HepG2 (cell line): ENCODE measurements at regions not wholly inside any gene's neighbourhood (a gene's known extent, or its start where the extent isn't known, plus 50 kb on each side); places are given as distances from the start of the nearest gene placed in this dataset.
A peak's percentile ranks its signal among the peaks of the same experiment; 100 is the strongest.

Experiments used
- ATAC-seq: fragments of 200-7000 bp; cut with Tn5 transposase; 3 replicates; pipeline ENCODE4 v1.9.1; 2020; ENCODE audit warnings: mild to moderate bottlenecking, moderate library complexity
- BruUV-seq: library from RNA; stranded (reverse); fragments of 400-500 nt; replicated peaks from 2 replicates; lab custom pipeline; 2021; lab: Mats Ljungman, UMichigan
- CTCF ChIA-PET: fragments of 300-600 bp; formaldehyde crosslinking; extraction: SDS; loops from one replicate; lab custom pipeline; 2021; ENCODE audit warnings: low total read pairs, inconsistent platforms, low intra/inter-chr PET ratio; lab: Yijun Ruan, JAX
- POLR2A ChIA-PET: fragments of 350-600 bp; sonication (Branson Sonifier 250); formaldehyde crosslinking; loops from one replicate; lab custom pipeline; 2020; ENCODE audit warnings: antibody characterized with exemption, inconsistent platforms; lab: Yijun Ruan, JAX
- DNase-seq: peaks from one replicate; pipeline ENCODE4 v3.0.0-alpha.2; 2015; ENCODE audit warnings: low spot score
- FAIRE-seq: peaks from 3 replicates; lab custom pipeline; 2011; peaks lifted over from hg19 to GRCh38; lab: Jason Lieb, UNC
- H2AFZ ChIP-seq: one replicate; pipeline ENCODE4 v1.6.1; 2011; ENCODE audit warnings: low read length, inconsistent platforms
- H3K27ac ChIP-seq: fragments of 300-600 bp; 3 replicates; pipeline ENCODE4 v1.8.0; 2011; ENCODE audit warnings: mixed run types, mild to moderate bottlenecking, mixed read lengths, low read length, inconsistent platforms; ENCODE audit not compliant: insufficient read depth; ENCODE audit errors: extremely low read length
- H3K27me3 ChIP-seq, 2 experiments: fragments of 200-600 bp in 1 of 2; 2 replicates in 1 of 2; 3 replicates in 1 of 2; pipeline versions ENCODE4 v1.6.0 to v1.8.0; 2011; ENCODE audit warnings: low read length in 2 of 2, mild to moderate bottlenecking in 2 of 2, moderate library complexity in 2 of 2, inconsistent platforms in 1 of 2; ENCODE audit not compliant: insufficient read depth in 2 of 2, control insufficient read depth in 1 of 2
- H3K36me3 ChIP-seq, 2 experiments: fragments of 200-600 bp in 1 of 2; replicated peaks in 1 of 2; 2 replicates in 1 of 2; 3 replicates in 1 of 2; pipeline versions ENCODE4 v1.5.1 to v1.8.0; 2011; ENCODE audit warnings: low read length in 2 of 2, inconsistent platforms in 1 of 2; ENCODE audit not compliant: insufficient read depth in 2 of 2, control insufficient read depth in 1 of 2
- H3K4me1 ChIP-seq: 2 replicates; pipeline ENCODE4 v1.5.1; 2012; ENCODE audit warnings: low read length, inconsistent platforms; ENCODE audit not compliant: insufficient read depth
- H3K4me2 ChIP-seq: 2 replicates; pipeline ENCODE4 v1.6.0; 2011; ENCODE audit warnings: low read depth, low read length, inconsistent platforms
- H3K4me3 ChIP-seq, 3 experiments: fragments of 200-600 bp in 1 of 3; sonication (generic), shearing (Covaris generic) in 1 of 3; replicated peaks in 1 of 3; 2 replicates each; pipeline ENCODE4 v1.5.1; 2011 to 2016; ENCODE audit warnings: low read length in 3 of 3, inconsistent platforms in 2 of 3, low read depth in 2 of 3, mild to moderate bottlenecking in 2 of 3, control low read depth in 1 of 3, mixed read lengths in 1 of 3; ENCODE audit not compliant: insufficient read depth in 1 of 3
- H3K79me2 ChIP-seq: one replicate; pipeline ENCODE4 v1.6.1; 2011; ENCODE audit warnings: low read length, inconsistent platforms; ENCODE audit not compliant: insufficient read depth
- H3K9ac ChIP-seq: 2 replicates; pipeline ENCODE4 v1.6.0; 2011; ENCODE audit warnings: mild to moderate bottlenecking, low read depth, low read length, inconsistent platforms; ENCODE audit not compliant: insufficient read depth
- H3K9me3 ChIP-seq: 2 replicates; pipeline ENCODE4 v1.5.1; 2012; ENCODE audit warnings: mild to moderate bottlenecking, low read length
- H4K20me1 ChIP-seq: 2 replicates; pipeline ENCODE4 v1.6.0; 2011; ENCODE audit warnings: inconsistent platforms, mild to moderate bottlenecking, low read length, moderate library complexity; ENCODE audit not compliant: insufficient read depth
- ARNT2 ChIP-seq: sonication (generic); formaldehyde crosslinking; IDR thresholded peaks from 2 replicates; pipeline ENCODE4 v1.8.0; 2022; ENCODE audit warnings: mild to moderate bottlenecking, low read depth, missing genetic modification reagents, moderate library complexity
- FOSL2 ChIP-seq: sonication (generic); formaldehyde crosslinking; IDR thresholded peaks from 2 replicates; pipeline ENCODE4 v1.4.0; 2020; ENCODE audit warnings: missing genetic modification reagents
- FOXC1 ChIP-seq: sonication (generic); formaldehyde crosslinking; IDR thresholded peaks from 2 replicates; pipeline ENCODE4 v1.8.0; 2022; ENCODE audit warnings: mild to moderate bottlenecking, missing genetic modification reagents, borderline replicate concordance
- GABPA ChIP-seq, 2 experiments: IDR thresholded peaks; 2 replicates each; pipeline ENCODE4 v1.6.1; 2011 to 2016; ENCODE audit warnings: low read depth in 2 of 2, low read length in 1 of 2, missing biosample characterization in 1 of 2, missing genetic modification characterization in 1 of 2
- ISL2 ChIP-seq: sonication (generic); formaldehyde crosslinking; IDR thresholded peaks from 2 replicates; pipeline ENCODE4 v1.5.0; 2020; ENCODE audit warnings: missing genetic modification reagents
- JARID2 ChIP-seq: sonication (generic); formaldehyde crosslinking; IDR thresholded peaks from 2 replicates; pipeline ENCODE4 v1.8.1; 2023; ENCODE audit warnings: missing genetic modification reagents, inconsistent platforms; ENCODE audit not compliant: insufficient replicate concordance
- KDM2A ChIP-seq: sonication (generic); formaldehyde crosslinking; IDR thresholded peaks from 2 replicates; pipeline ENCODE4 v1.4.0; 2020; ENCODE audit warnings: low read depth, missing genetic modification reagents, borderline replicate concordance
- MAFF ChIP-seq: IDR thresholded peaks from 2 replicates; pipeline ENCODE4 v1.6.1; 2011; ENCODE audit warnings: low read depth, low read length, improper control_type of control experiment
- MAFK ChIP-seq, 2 experiments: IDR thresholded peaks in 1 of 2; conservative IDR thresholded peaks in 1 of 2; 2 replicates each; pipeline ENCODE4 v1.6.1; 2011; ENCODE audit warnings: improper control_type of control experiment in 2 of 2, low read length in 2 of 2
- RFX3 ChIP-seq: IDR thresholded peaks from 2 replicates; pipeline ENCODE4 v1.6.1; 2016; ENCODE audit warnings: missing biosample characterization, missing genetic modification reagents
- ZNF251 ChIP-seq: sonication (generic); formaldehyde crosslinking; IDR thresholded peaks from 2 replicates; pipeline ENCODE4 v1.9.0; 2021; ENCODE audit warnings: mild to moderate bottlenecking, missing genetic modification reagents
- ZNF558 ChIP-seq: sonication (generic); formaldehyde crosslinking; IDR thresholded peaks from 2 replicates; pipeline ENCODE4 v1.9.0; 2022; ENCODE audit warnings: mild to moderate bottlenecking, missing genetic modification reagents, borderline replicate concordance
- ZNF564 ChIP-seq: sonication (generic); formaldehyde crosslinking; IDR thresholded peaks from 2 replicates; pipeline ENCODE4 v1.8.1; 2023; ENCODE audit warnings: mild to moderate bottlenecking, missing genetic modification reagents
- ZNF678 ChIP-seq: sonication (generic); formaldehyde crosslinking; IDR thresholded peaks from 2 replicates; pipeline ENCODE4 v1.4.0; 2020; ENCODE audit warnings: mild to moderate bottlenecking, missing genetic modification reagents
- WGBS: methylation state at CpG from one replicate; pipeline ENCODE4 v1.1.6; 2017; ENCODE audit warnings: low lambda C conversion rate; 5-methylcytosine and 5-hydroxymethylcytosine counted together
- in situ Hi-C: cut with HindIII; loops from 2 replicates; pipeline ENCODE4 v1.10.0; 2017; ENCODE audit warnings: low pct_unique_long_range_greater_than_20kb; ENCODE audit not compliant: extremely low pct_ligation_motif_present
- intact Hi-C: fragments of 100-400 bp; cut with micrococcal nuclease; formaldehyde crosslinking; loops from one replicate; pipeline ENCODE4 v1.10.0; 2022; ENCODE audit not compliant: unreplicated experiment
- TF ChIP-seq, protein P1 (sequence below): sonication (generic); formaldehyde crosslinking; IDR thresholded peaks from 2 replicates; pipeline ENCODE4 v1.5.0; 2020; ENCODE audit warnings: mild to moderate bottlenecking, low read depth, missing genetic modification reagents, borderline replicate concordance
- TF ChIP-seq, protein P2 (sequence below): IDR thresholded peaks from 2 replicates; pipeline ENCODE4 v1.4.0; 2020; ENCODE audit warnings: mild to moderate bottlenecking, missing genetic modification reagents

DNA sequence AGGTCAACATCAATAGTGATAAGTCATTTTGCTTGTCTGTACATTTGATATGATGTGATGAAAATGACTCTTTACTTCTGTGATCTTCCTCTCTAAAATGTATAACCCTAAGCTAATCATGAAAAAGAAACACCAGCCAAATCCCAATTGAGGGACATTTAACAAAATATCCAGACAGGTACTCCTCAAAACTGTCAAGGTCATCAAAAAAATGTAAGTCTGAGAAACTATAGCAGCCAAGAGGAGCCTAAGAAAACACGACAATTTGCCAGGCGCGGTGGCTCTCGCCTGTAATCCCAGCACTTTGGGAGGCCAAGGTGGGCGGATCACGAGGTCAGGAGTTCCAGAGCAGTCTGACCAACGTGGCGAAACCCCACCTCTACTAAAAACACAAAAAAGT is 708.5 kb upstream of the ID4 start:
- TF ChIP-seq MAFK (conservative IDR thresholded peaks at IDR 0.05 in 1 of 2, IDR thresholded peaks at IDR 0.05 in 1 of 2; ENCODE audit: low read length in 2 of 2), result peak; percentile 86 to 90
- TF ChIP-seq MAFF, result peak; percentile 77
- TF ChIP-seq ZNF251 (CRISPR knock-in tag), result no peak
- TF ChIP-seq JARID2 (CRISPR knock-in tag), result no peak
- TF ChIP-seq, protein P1, sequence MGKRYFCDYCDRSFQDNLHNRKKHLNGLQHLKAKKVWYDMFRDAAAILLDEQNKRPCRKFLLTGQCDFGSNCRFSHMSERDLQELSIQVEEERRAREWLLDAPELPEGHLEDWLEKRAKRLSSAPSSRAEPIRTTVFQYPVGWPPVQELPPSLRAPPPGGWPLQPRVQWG, result no peak
- TF ChIP-seq ARNT2 (CRISPR knock-in tag), result no peak
- Histone ChIP-seq H4K20me1 (no peaks in the 10 kb centered on the region), H3K27ac (no peak overlapping the region), H3K79me2 (no peaks in the 10 kb centered on the region), H2AFZ (no peak overlapping the region), H3K9ac (no peak overlapping the region), H3K4me1 (no peaks in the 10 kb centered on the region), H3K36me3 (no peaks in the 10 kb centered on the region), H3K27me3 (no peaks in the 10 kb centered on the region), H3K4me3 (no peak overlapping the region), H3K4me2 (no peak overlapping the region), H3K9me3 (peaks cover 60% of the 10 kb centered on the region)
- in situ Hi-C loops (no loop called here), intact Hi-C loops (no loop called here)
- DNase-seq (no peak), FAIRE-seq (no peak), ATAC-seq (no peak)
- CTCF ChIA-PET, result no interaction called here
- no TSS peak for BruUV-seq
- POLR2A ChIA-PET, result no interaction called here
- 42% methylated on average over 8 of the region's 8 CpGs for WGBS

GRCh38 chr6:19135706-19136105 is 701.5 kb upstream of the ID4 start:
- 2% methylated on average over 2 of the region's 2 CpGs for WGBS
- Histone ChIP-seq H4K20me1 (no peaks in the 10 kb centered on the region), H3K27ac (no peak overlapping the region), H3K9ac (no peak overlapping the region), H3K4me3 (no peak overlapping the region), H3K4me1 (no peaks in the 10 kb centered on the region), H3K4me2 (no peak overlapping the region), H3K9me3 (peaks cover 78% of the 10 kb centered on the region), H3K36me3 (no peaks in the 10 kb centered on the region), H3K27me3 (no peaks in the 10 kb centered on the region), H2AFZ (no peak overlapping the region), H3K79me2 (no peaks in the 10 kb centered on the region)
- intact Hi-C loops (no loop called here), in situ Hi-C loops (no loop called here)
- no peak for FAIRE-seq
- no TSS peak for BruUV-seq
- CTCF ChIA-PET, result no interaction called here
- no peak for DNase-seq
- POLR2A ChIA-PET, result no interaction called here
- ATAC-seq, result no peak
- TF ChIP-seq RFX3 (CRISPR knock-in tag), result no peak
- no peak for TF ChIP-seq GABPA (IDR thresholded peaks at IDR 0.05; ENCODE audit: low read depth, low read length)
- no peak for TF ChIP-seq GABPA (CRISPR knock-in tag; IDR thresholded peaks at IDR 0.05; ENCODE audit: low read depth)
- no peak for TF ChIP-seq ZNF564 (CRISPR knock-in tag)
- no peak for TF ChIP-seq ZNF678 (CRISPR knock-in tag)
- no peak for TF ChIP-seq ISL2 (CRISPR knock-in tag)
- TF ChIP-seq FOXC1 (CRISPR knock-in tag), result no peak
- TF ChIP-seq FOSL2 (CRISPR knock-in tag), result no peak
- no peak for TF ChIP-seq ZNF558
- TF ChIP-seq, protein P2, sequence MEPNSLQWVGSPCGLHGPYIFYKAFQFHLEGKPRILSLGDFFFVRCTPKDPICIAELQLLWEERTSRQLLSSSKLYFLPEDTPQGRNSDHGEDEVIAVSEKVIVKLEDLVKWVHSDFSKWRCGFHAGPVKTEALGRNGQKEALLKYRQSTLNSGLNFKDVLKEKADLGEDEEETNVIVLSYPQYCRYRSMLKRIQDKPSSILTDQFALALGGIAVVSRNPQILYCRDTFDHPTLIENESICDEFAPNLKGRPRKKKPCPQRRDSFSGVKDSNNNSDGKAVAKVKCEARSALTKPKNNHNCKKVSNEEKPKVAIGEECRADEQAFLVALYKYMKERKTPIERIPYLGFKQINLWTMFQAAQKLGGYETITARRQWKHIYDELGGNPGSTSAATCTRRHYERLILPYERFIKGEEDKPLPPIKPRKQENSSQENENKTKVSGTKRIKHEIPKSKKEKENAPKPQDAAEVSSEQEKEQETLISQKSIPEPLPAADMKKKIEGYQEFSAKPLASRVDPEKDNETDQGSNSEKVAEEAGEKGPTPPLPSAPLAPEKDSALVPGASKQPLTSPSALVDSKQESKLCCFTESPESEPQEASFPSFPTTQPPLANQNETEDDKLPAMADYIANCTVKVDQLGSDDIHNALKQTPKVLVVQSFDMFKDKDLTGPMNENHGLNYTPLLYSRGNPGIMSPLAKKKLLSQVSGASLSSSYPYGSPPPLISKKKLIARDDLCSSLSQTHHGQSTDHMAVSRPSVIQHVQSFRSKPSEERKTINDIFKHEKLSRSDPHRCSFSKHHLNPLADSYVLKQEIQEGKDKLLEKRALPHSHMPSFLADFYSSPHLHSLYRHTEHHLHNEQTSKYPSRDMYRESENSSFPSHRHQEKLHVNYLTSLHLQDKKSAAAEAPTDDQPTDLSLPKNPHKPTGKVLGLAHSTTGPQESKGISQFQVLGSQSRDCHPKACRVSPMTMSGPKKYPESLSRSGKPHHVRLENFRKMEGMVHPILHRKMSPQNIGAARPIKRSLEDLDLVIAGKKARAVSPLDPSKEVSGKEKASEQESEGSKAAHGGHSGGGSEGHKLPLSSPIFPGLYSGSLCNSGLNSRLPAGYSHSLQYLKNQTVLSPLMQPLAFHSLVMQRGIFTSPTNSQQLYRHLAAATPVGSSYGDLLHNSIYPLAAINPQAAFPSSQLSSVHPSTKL (CRISPR knock-in tag), result no peak
- no peak for TF ChIP-seq KDM2A (CRISPR knock-in tag)
